Fibroblast of villous mesenchyme (primary cell): ENCODE measurements at regions not wholly inside any gene's neighbourhood (a gene's known extent, or its start where the extent isn't known, plus 50 kb on each side); places are given as distances from the start of the nearest gene placed in this dataset.
A peak's percentile ranks its signal among the peaks of the same experiment; 100 is the strongest.

Experiments
- DNase-seq: peaks from one replicate; pipeline ENCODE4 v3.0.0-alpha.2; 2010; ENCODE audit warnings: low read depth
- H3K4me3 ChIP-seq: 2 replicates; pipeline ENCODE4 v1.5.1; 2011; ENCODE audit warnings: low read depth, mild to moderate bottlenecking, low read length
- CTCF ChIP-seq: IDR thresholded peaks from 2 replicates; pipeline ENCODE4 v1.5.1; 2012; ENCODE audit warnings: low read depth, mild to moderate bottlenecking, low read length; ENCODE audit not compliant: insufficient read depth

DNA sequence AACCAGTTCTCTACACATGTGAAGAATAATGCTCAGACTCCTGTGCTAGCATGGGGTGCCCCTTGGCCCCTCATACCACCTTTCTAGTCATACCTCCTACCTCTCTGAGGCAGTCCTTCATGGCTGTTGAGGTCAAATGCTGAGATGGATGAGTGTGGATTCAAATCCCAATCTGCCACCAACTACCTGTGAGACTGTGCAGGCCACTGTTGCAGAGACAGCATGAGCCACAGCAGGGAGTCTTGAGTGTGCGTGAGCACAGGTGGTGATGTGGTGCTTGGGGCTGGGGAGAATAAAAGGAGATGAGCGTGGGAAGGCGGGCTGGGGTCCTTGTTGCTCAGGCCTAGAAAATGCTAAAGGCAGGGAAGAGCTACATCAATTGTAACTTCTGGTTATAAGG lies 218.0 kb upstream of the E2F8 start:
- TF ChIP-seq CTCF, result no peak
- no peak for DNase-seq
- no peak overlapping the region for H3K4me3 ChIP-seq

DNA sequence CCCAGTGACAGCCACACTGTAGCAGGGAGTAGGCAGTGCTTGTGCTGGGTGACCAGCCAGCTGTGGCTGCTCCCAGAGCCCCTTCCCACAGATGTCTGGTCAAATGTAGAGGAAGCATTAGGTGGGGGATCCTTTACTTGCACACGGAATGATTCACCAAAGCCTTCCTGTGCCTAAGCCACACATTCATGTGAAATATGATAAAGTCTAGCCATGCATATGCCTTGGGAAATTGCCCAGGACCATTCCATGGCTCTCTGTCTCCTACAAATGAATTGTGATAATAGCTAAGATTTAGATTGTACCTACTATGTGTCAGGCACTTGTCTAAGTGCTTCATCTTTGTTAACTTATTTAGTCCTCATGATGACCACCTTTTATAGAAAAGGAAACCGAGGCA lies 217.5 kb upstream of the E2F8 start:
- TF ChIP-seq CTCF, result no peak
- no peak for DNase-seq
- no peak overlapping the region for H3K4me3 ChIP-seq

GRCh38 chr11:19455731-19456130 lies 215.0 kb upstream of the E2F8 start:
- H3K4me3 ChIP-seq, result no peak overlapping the region
- no peak for TF ChIP-seq CTCF
- DNase-seq, result peak; percentile 26

- H3K4me3 ChIP-seq, result no peak overlapping the region
- peak; percentile 11 for DNase-seq
- TF ChIP-seq CTCF, result no peak
Measured at GRCh38 chr11:19453651-19454257, 213.0 kb upstream of the E2F8 start.

GRCh38 chr11:19451609-19452008 lies 210.9 kb upstream of the E2F8 start:
- DNase-seq, result no peak
- H3K4me3 ChIP-seq, result no peak overlapping the region
- no peak for TF ChIP-seq CTCF

DNA sequence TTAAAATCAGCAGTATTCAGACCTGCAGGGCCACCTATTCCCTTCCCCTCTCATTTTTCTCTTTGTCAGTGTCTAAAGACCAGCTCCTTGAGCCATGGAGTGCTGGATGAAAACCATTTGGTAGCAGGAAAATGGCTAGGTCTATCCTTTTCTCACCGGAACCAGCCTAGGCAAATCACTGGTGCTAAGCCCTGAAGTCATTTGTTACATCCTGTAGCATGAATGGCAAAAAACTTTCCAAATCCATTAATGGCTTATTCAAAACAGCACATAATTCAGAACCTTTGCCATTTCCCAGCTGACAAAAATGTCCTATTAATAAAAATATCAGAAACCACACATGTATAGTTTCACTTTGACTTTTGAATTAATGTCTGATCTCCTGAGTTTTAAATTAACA lies 209.5 kb upstream of the E2F8 start:
- no peak for DNase-seq
- TF ChIP-seq CTCF, result no peak
- no peak overlapping the region for H3K4me3 ChIP-seq

GRCh38 chr11:19448651-19449050 lies 207.9 kb upstream of the E2F8 start:
- no peak for TF ChIP-seq CTCF
- DNase-seq, result no peak
- H3K4me3 ChIP-seq, result no peak overlapping the region
